Astrocyte (in vitro differentiated cells and primary cell): ENCODE measurements at regions not wholly inside any gene's neighbourhood (a gene's known extent, or its start where the extent isn't known, plus 50 kb on each side); places are given as distances from the start of the nearest gene placed in this dataset.

ENCODE experiments used
- CTCF ChIP-seq: IDR thresholded peaks from 2 replicates; pipeline ENCODE4 v1.5.1; 2011; ENCODE audit warnings: low read depth, mild to moderate bottlenecking, inconsistent platforms, low read length, moderate library complexity; ENCODE audit not compliant: insufficient read depth
- EZH2 ChIP-seq: IDR thresholded peaks from 2 replicates; pipeline ENCODE4 v1.6.1; 2012; ENCODE audit warnings: mild to moderate bottlenecking, low read length, inconsistent platforms; ENCODE audit not compliant: insufficient read depth

GRCh38 chr4:107261241-107261874 is 225.2 kb upstream of the DKK2 start:
- no peak for TF ChIP-seq CTCF
- TF ChIP-seq EZH2, result no peak
